Activated naive CD4-positive, alpha-beta T cell treated with anti-CD3 and anti-CD28 coated beads, Interleukin-2, amount 50 U/mL, for 16 hours (primary cell): ENCODE measurements at regions not wholly inside any gene's neighbourhood (a gene's known extent, or its start where the extent isn't known, plus 50 kb on each side); places are given as distances from the start of the nearest gene placed in this dataset.
"Not testable (repeated sequence)": the region's sequence is repeated elsewhere in the genome, so short reads cannot be mapped to it uniquely, and the experiment has no call there.

Experiments used
- DNase-seq: peaks from one replicate; pipeline ENCODE4 v3.0.0-alpha.2; 2020

- not testable (repeated sequence) for DNase-seq
Measured at GRCh38 chr3:99294092-99294491, 344.3 kb upstream of the COL8A1 start.

- no peak for DNase-seq
Measured at GRCh38 chr3:99287876-99288275, 350.5 kb upstream of the COL8A1 start.

GRCh38 chr3:99286266-99286845, 352.0 kb upstream of the COL8A1 start:
- DNase-seq: no peak

- no peak for DNase-seq
Measured at GRCh38 chr3:99269606-99270351, 368.3 kb upstream of the DCBLD2 start.

GRCh38 chr3:99256788-99257187, 355.3 kb upstream of the DCBLD2 start:
- no peak for DNase-seq

GRCh38 chr3:99253963-99254355, 352.5 kb upstream of the DCBLD2 start:
- DNase-seq: no peak

- DNase-seq: no peak
Measured at GRCh38 chr3:99250821-99251355, 349.4 kb upstream of the DCBLD2 start.

- DNase-seq: no peak
Measured at GRCh38 chr3:99250272-99250671, 348.8 kb upstream of the DCBLD2 start.

GRCh38 chr3:99249627-99250026, 348.1 kb upstream of the DCBLD2 start:
- DNase-seq: no peak

GRCh38 chr3:99248913-99249312, 347.4 kb upstream of the DCBLD2 start:
- no peak for DNase-seq

GRCh38 chr3:99248130-99248529, 346.6 kb upstream of the DCBLD2 start:
- DNase-seq: no peak

- DNase-seq: no peak
Measured at GRCh38 chr3:99246010-99246654, 344.6 kb upstream of the DCBLD2 start.

- DNase-seq: no peak
Measured at GRCh38 chr3:99242271-99242670, 340.8 kb upstream of the DCBLD2 start.

- DNase-seq: no peak
Measured at GRCh38 chr3:99240700-99241099, 339.2 kb upstream of the DCBLD2 start.

GRCh38 chr3:99236576-99236975, 335.1 kb upstream of the DCBLD2 start:
- DNase-seq: no peak

GRCh38 chr3:99232696-99233095, 331.2 kb upstream of the DCBLD2 start:
- DNase-seq: no peak

GRCh38 chr3:99218468-99218867, 317.0 kb upstream of the DCBLD2 start:
- no peak for DNase-seq

- DNase-seq: no peak
Measured at GRCh38 chr3:99212969-99213368, 311.5 kb upstream of the DCBLD2 start.

- DNase-seq: no peak
Measured at GRCh38 chr3:99211309-99211708, 309.8 kb upstream of the DCBLD2 start.

GRCh38 chr3:99199021-99199420, 297.5 kb upstream of the DCBLD2 start:
- no peak for DNase-seq

GRCh38 chr3:99191186-99191585, 289.7 kb upstream of the DCBLD2 start:
- DNase-seq: no peak

- no peak for DNase-seq
Measured at GRCh38 chr3:99188936-99189335, 287.4 kb upstream of the DCBLD2 start.

- no peak for DNase-seq
Measured at GRCh38 chr3:99186016-99186415, 284.5 kb upstream of the DCBLD2 start.
